ACC112 (cell line): ENCODE measurements at regions not wholly inside any gene's neighbourhood (a gene's known extent, or its start where the extent isn't known, plus 50 kb on each side); places are given as distances from the start of the nearest gene placed in this dataset.

ENCODE experiments used
- H2AFZ ChIP-seq: fragments of 200-600 bp; sonication (generic); one replicate; pipeline ENCODE4 v1.6.0; 2017; ENCODE audit warnings: antibody characterized with exemption, low read length; ENCODE audit not compliant: unreplicated experiment
- H3K27ac ChIP-seq: fragments of 200-600 bp; sonication (generic); 2 replicates; pipeline ENCODE4 v1.5.1; 2014; ENCODE audit warnings: low read depth, mild to moderate bottlenecking, antibody characterized with exemption, low read length, moderate library complexity
- H3K27me3 ChIP-seq: fragments of 200-600 bp; sonication (generic); 2 replicates; pipeline ENCODE4 v1.6.1; 2014; ENCODE audit warnings: mild to moderate bottlenecking, antibody characterized with exemption, low read length, moderate library complexity, mixed read lengths; ENCODE audit not compliant: insufficient read depth
- H3K36me3 ChIP-seq: fragments of 200-600 bp; sonication (generic); 2 replicates; pipeline ENCODE4 v1.6.1; 2016; ENCODE audit warnings: mild to moderate bottlenecking, antibody characterized with exemption, low read length, moderate library complexity, mixed read lengths; ENCODE audit not compliant: insufficient read depth
- H3K4me1 ChIP-seq: fragments of 200-600 bp; sonication (generic); one replicate; pipeline ENCODE4 v1.6.1; 2016; ENCODE audit warnings: low read length, mixed read lengths; ENCODE audit not compliant: insufficient read depth, unreplicated experiment, control insufficient read depth
- H3K4me3 ChIP-seq: fragments of 200-600 bp; sonication (generic); 2 replicates; pipeline ENCODE4 v1.5.1; 2014; ENCODE audit warnings: mild to moderate bottlenecking, low read depth, low read length
- H3K79me2 ChIP-seq: fragments of 200-600 bp; sonication (generic); one replicate; pipeline ENCODE4 v1.6.0; 2016; ENCODE audit warnings: low read length; ENCODE audit not compliant: control insufficient read depth, unreplicated experiment, insufficient read depth

DNA sequence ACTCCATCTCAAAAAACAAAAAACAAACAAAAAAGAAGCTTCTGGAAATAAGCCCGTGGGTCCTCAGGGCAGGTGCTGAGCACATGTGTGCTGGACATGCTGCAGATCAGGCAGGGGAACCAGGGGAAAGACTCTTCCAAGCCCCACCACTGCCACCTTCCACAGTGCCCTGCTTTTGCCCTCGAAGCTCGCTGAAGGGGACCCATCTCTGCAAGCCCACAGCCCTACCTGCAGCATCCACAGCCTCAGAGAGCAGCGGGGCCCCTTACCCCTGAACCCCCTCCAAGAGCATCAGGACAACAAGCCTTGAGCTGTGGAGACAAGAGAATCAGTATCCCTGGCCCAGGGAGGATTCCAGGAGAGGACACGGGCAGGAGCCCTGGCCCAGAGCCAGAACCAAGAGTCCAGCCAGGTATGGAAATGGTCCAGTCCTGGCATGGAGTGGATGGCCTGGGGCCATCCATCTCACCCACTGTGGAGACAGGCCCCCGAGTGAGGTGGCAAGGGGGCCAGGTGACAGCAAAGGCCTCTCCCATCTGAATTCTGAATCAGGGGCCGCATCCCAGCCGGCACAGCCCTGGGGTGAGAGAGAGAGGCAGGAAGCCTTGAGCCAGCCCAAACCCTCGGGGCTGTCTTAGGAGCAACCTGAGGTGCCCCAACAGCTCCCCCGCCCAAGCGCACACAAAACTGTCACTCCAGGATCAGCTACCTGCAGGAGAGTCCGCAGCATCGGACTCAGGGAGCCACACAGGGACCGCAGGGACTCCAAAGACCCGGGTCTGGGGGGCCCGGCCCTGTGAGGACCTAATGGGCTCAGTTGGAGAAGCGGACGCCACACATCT lies 51.8 kb upstream of the TPM4 start:
- Histone ChIP-seq H3K4me3 (no peak overlapping the region), H3K27me3 (no peaks in the 10 kb centered on the region), H3K79me2 (no peaks in the 10 kb centered on the region)

DNA sequence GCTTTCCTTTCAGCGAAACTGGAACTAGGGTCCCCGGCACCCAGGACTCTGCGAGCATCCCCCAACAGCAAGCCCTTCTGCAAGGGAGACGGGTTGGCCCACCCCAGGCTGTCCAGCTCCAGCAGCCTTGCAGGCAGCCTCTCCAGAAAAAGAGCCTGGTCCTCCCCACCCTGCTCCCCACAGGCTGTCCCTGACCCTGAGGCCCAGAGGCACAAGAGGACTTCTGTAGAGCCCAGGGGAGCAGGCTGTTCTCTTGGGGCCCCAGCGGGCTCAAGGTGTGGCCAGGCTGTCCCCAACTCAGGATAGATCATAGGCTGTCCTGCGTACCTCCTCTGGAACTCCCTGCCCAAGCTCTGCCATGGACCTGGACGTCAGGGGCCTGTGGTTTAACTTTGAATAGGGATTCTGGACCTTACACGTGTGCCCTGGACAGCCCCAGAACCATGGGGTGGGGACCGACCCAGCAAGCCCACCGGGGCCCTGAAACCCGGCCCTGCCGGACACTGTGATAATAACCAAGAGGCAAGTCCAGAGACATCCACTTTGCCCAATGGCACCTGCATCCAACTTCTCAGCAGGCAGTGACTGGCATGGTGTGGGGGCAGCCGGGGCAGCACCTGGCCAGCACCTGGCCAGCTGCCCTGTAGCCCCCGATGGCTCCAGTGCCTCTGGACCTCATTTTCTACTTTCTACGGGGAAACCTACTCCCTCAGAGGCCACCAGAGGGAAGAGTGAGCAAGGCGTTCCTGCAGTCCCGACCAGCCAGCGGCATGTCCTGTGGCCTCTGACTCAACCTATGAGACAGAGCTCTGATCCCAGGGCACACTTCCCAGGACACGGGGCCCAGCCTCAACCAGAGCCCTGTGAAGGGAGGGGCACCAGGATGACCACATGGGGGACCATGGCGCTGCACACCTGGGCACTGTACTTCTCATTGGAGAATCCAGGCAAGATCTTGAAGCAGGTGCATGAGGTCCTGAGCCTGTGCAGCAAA lies 50.9 kb upstream of the TPM4 start:
- Histone ChIP-seq H3K27me3 (no peaks in the 10 kb centered on the region), H2AFZ (no peak overlapping the region), H3K4me1 (peaks cover 3% of the 10 kb centered on the region), H3K36me3 (no peaks in the 10 kb centered on the region), H3K4me3 (no peak overlapping the region), H3K79me2 (no peaks in the 10 kb centered on the region), H3K27ac (no peak overlapping the region)

More for the DNA sequence above, 51.8 kb upstream of the TPM4 start:
- Histone ChIP-seq H3K27ac (no peak overlapping the region), H3K4me1 (peaks cover 3% of the 10 kb centered on the region), H3K36me3 (no peaks in the 10 kb centered on the region), H2AFZ (no peak overlapping the region)

DNA sequence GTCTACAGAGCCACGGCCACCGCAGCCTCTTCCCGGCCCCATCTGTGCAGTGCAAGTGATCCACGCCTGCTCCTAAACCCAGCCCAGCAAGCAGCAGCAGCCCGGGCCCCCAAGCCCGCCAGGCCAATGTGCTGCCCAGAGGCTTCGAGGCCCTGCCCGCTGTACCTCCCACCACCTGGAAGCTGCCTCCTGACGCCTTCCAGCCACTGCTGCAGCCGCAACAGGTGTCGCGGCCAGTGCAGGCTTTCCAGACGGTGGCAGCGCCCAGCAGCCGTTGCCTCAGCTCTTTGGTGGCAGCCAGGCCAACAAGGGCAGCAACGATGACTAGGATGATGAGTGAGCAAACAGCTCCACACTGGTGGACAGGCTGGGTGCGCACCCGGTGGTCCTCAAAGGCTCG lies 50.2 kb upstream of the TPM4 start:
- Histone ChIP-seq H3K27me3 (no peaks in the 10 kb centered on the region), H3K27ac (no peak overlapping the region), H3K4me3 (no peak overlapping the region), H3K4me1 (peaks cover 3% of the 10 kb centered on the region), H3K79me2 (no peaks in the 10 kb centered on the region), H3K36me3 (no peaks in the 10 kb centered on the region), H2AFZ (no peak overlapping the region)
